ENCODE measurements at regions not wholly inside any gene's neighbourhood (a gene's known extent, or its start where the extent isn't known, plus 50 kb on each side); places are given as distances from the start of the nearest gene placed in this dataset.

DNA sequence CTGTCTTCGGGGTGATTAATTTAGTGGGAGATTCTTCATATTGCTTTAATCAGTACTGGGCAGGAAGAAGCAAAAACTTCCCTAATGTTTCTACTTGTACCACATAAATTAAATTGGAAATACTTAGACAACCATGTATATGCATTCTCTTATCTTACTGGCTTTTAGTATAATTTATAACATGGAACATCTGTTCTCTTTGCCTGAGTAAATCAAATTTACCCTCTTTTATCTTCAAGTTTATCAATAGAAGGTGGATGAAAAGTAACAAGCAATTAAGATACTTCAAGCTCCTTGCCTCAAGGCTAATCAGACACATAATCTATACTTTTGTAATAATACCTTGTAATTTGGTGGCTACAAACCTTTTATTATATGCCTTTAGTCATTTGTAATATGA is 274.4 kb upstream of the ARX start:
- DNase-seq = no peak
- Mint-ChIP-seq H3K36me3 (no peaks in the 10 kb centered on the region), H3K27me3 (no peaks in the 10 kb centered on the region), H3K27ac (no peak overlapping the region), H3K4me1 (no peaks in the 10 kb centered on the region), H3K4me3 (no peak overlapping the region), H3K9me3 (peaks cover 0 to 3% (median 0%) of the 10 kb centered on the region in 7 donors)
- ATAC-seq (ENCODE audit: low read depth in 2 of 2) = no peak

- DNase-seq = no peak
- no peak for ATAC-seq (ENCODE audit: low read depth in 2 of 2)
- peak overlapping the region in 1 of 8 donors; percentile 25 for H3K4me3 Mint-ChIP-seq
- H3K4me1 Mint-ChIP-seq = no peaks in the 10 kb centered on the region
- H3K27ac Mint-ChIP-seq = no peak overlapping the region
- peaks cover 0 to 6% (median 0%) of the 10 kb centered on the region in 7 donors for H3K9me3 Mint-ChIP-seq
- H3K27me3 Mint-ChIP-seq = no peaks in the 10 kb centered on the region
- H3K36me3 Mint-ChIP-seq = no peaks in the 10 kb centered on the region
These were observed 272.9 kb upstream of the ARX start for GRCh38 chrX:25288676-25289075.

DNA sequence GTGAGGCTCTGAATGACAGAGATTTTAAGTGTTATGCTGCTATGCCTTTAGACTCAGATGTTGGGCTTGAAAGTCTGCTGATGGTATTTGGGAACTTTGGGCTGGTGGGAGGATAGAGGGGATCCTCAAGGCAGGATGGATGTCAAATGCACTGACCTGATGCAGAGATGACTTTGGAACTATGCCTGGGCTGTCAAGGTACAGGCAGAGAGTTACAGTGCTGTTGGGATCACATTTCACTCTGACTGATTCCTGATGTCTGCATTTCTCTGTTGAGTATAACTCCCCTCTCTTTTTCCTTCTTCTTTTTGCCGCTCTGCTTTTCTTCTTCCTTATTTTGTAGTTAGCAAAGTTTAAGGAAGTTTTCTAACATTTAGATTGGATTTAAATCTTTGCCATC is 271.8 kb upstream of the ARX start:
- Mint-ChIP-seq H3K27ac (no peak overlapping the region), H3K27me3 (no peaks in the 10 kb centered on the region), H3K9me3 (peaks cover 0 to 9% (median 0%) of the 10 kb centered on the region in 7 donors), H3K36me3 (no peaks in the 10 kb centered on the region), H3K4me3 (no peak overlapping the region), H3K4me1 (no peaks in the 10 kb centered on the region)
- ATAC-seq (ENCODE audit: low read depth in 2 of 2) (no peak), DNase-seq (no peak)

- ATAC-seq (ENCODE audit: low read depth in 2 of 2) (no peak), DNase-seq (no peak)
- no peaks in the 10 kb centered on the region for H3K27me3 Mint-ChIP-seq
- no peak overlapping the region for H3K4me3 Mint-ChIP-seq
- H3K4me1 Mint-ChIP-seq = no peaks in the 10 kb centered on the region
- H3K27ac Mint-ChIP-seq = no peak overlapping the region
- peaks cover 0 to 9% (median 0%) of the 10 kb centered on the region in 7 donors for H3K9me3 Mint-ChIP-seq
- no peaks in the 10 kb centered on the region for H3K36me3 Mint-ChIP-seq
These were observed 269.8 kb upstream of the ARX start for GRCh38 chrX:25285598-25285997.

DNA sequence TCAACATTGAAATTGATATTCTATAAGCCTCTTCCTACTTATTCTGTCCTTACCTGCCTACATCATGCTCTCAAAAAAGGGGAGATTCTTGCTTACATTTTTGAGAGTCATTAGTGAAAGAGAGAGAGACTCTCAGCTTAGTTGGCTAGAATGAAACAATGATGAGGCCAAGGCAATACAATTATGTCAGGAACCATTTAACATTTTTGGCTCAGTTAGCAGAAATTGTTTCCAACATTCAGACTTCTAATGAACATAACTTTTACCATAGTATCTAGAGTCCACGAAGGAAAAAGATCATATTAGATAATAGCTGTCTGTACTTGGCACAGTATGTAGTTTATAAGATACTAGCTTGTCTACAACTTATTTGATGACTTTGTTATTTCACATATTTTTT is 263.7 kb upstream of the ARX start:
- Mint-ChIP-seq H3K27me3 (no peaks in the 10 kb centered on the region), H3K4me1 (no peaks in the 10 kb centered on the region), H3K9me3 (peaks cover 0 to 7% (median 0%) of the 10 kb centered on the region in 7 donors), H3K36me3 (no peaks in the 10 kb centered on the region), H3K27ac (no peak overlapping the region), H3K4me3 (no peak overlapping the region)
- ATAC-seq (ENCODE audit: low read depth in 2 of 2) = no peak
- no peak for DNase-seq

GRCh38 chrX:25278341-25278740 is 262.6 kb upstream of the ARX start:
- Mint-ChIP-seq H3K36me3 (no peaks in the 10 kb centered on the region), H3K27ac (no peak overlapping the region), H3K27me3 (no peaks in the 10 kb centered on the region), H3K4me1 (no peaks in the 10 kb centered on the region), H3K4me3 (no peak overlapping the region), H3K9me3 (peaks cover 0 to 5% (median 0%) of the 10 kb centered on the region in 7 donors)
- ATAC-seq (ENCODE audit: low read depth in 2 of 2) (no peak), DNase-seq (no peak)

- H3K27me3 Mint-ChIP-seq = no peaks in the 10 kb centered on the region
These were observed 261.8 kb upstream of the ARX start for GRCh38 chrX:25277574-25277973.

GRCh38 chrX:25275159-25275558 is 259.4 kb upstream of the ARX start:
- no peak for DNase-seq
- Mint-ChIP-seq H3K36me3 (no peaks in the 10 kb centered on the region), H3K4me3 (no peak overlapping the region), H3K4me1 (no peaks in the 10 kb centered on the region), H3K27ac (no peak overlapping the region), H3K27me3 (no peaks in the 10 kb centered on the region), H3K9me3 (peaks cover 0 to 6% (median 0%) of the 10 kb centered on the region in 7 donors)
- no peak for ATAC-seq (ENCODE audit: low read depth in 2 of 2)

More at GRCh38 chrX:25277574-25277973, 261.8 kb upstream of the ARX start:
- no peak for ATAC-seq (ENCODE audit: low read depth in 2 of 2)
- Mint-ChIP-seq H3K9me3 (peaks cover 0 to 5% (median 0%) of the 10 kb centered on the region in 7 donors), H3K36me3 (no peaks in the 10 kb centered on the region), H3K4me3 (no peak overlapping the region), H3K27ac (no peak overlapping the region), H3K4me1 (no peaks in the 10 kb centered on the region)
- DNase-seq = no peak

DNA sequence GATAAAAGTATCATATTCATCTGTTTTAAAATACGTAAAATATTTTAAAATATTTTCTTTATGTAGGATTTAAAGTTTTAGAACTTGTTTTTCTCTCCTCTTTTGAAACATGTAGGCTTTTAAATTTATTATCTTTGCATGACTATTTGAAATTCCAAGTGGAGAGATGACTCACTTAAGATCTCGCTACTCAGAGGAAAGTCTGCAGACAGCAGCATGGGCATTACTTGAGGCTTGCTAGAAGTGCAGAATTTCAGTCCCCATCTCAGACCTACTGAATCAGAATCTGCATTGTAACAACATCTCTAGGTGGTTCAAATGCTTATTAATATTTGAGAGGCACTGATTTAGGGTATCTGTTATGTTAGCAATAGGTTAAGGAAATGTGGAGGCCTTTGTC is 225.7 kb upstream of the ARX start:
- Mint-ChIP-seq H3K36me3 (no peaks in the 10 kb centered on the region), H3K4me1 (no peaks in the 10 kb centered on the region), H3K27ac (no peak overlapping the region), H3K4me3 (no peak overlapping the region), H3K9me3 (peaks cover 0 to 2% (median 0%) of the 10 kb centered on the region in 7 donors), H3K27me3 (no peaks in the 10 kb centered on the region)
- no peak for ATAC-seq (ENCODE audit: low read depth in 2 of 2)
- DNase-seq = no peak

DNA sequence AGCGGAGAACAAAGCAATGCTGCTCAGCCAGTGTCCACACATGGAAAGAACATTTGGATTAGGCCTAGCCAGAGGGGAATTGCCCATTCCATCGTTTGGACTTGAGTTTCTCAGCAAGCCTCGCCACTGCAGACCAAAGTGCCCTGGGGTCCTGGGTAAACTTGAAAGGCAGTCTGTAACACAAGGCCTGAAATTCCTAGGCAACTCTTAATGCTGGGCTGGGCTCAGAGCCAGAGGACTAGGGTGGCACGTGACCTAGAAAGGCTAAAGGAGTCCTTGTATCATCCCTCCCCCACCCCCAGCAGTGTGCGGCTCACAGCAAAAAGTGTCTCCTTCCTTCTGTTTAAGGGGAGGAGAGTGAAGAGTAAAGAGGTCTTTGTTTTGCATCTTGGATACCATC is 210.4 kb upstream of the ARX start:
- H3K36me3 Mint-ChIP-seq = no peaks in the 10 kb centered on the region
- no peak overlapping the region for H3K27ac Mint-ChIP-seq
- H3K4me3 Mint-ChIP-seq = no peak overlapping the region
- H3K27me3 Mint-ChIP-seq = no peaks in the 10 kb centered on the region
- H3K9me3 Mint-ChIP-seq = peaks cover 0 to 10% (median 3%) of the 10 kb centered on the region in 7 donors
- no peaks in the 10 kb centered on the region for H3K4me1 Mint-ChIP-seq
- ATAC-seq (ENCODE audit: low read depth in 2 of 2) = no peak
- no peak for DNase-seq

DNA sequence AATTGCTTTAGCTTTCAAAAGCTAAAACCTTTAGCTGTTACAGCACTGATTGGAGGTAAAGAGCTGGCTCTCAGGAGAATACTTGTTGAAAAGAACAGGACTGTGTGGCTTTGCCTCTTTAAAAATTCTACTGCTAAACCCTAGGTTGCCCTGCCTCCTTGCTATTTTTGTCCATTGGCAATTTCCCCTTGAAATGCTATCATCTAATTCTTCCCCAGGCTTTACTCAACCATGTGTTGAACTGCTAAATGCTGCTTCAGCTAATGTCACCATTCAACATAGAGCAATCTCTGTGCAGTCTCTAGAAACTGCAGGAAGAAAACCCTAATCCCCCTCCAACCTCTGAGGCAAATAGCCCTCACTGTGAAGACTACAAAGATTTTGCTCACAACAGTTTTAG is 203.7 kb upstream of the ARX start:
- ATAC-seq (ENCODE audit: low read depth in 2 of 2) (no peak), DNase-seq (no peak)
- Mint-ChIP-seq H3K36me3 (no peaks in the 10 kb centered on the region), H3K4me1 (no peaks in the 10 kb centered on the region), H3K9me3 (peaks cover 0 to 11% (median 0%) of the 10 kb centered on the region in 7 donors), H3K27me3 (peaks cover 0 to 7% (median 0%) of the 10 kb centered on the region in 3 donors), H3K4me3 (no peak overlapping the region), H3K27ac (no peak overlapping the region)

GRCh38 chrX:25213611-25214010 is 197.8 kb upstream of the ARX start:
- H3K9me3 Mint-ChIP-seq = peaks cover 0 to 7% (median 2%) of the 10 kb centered on the region in 7 donors
- H3K4me1 Mint-ChIP-seq = no peaks in the 10 kb centered on the region
- H3K36me3 Mint-ChIP-seq = no peaks in the 10 kb centered on the region
- no peak overlapping the region for H3K27ac Mint-ChIP-seq
- H3K4me3 Mint-ChIP-seq = no peak overlapping the region
- ATAC-seq (ENCODE audit: low read depth in 2 of 2) = no peak
- H3K27me3 Mint-ChIP-seq = peaks cover 0 to 7% (median 0%) of the 10 kb centered on the region in 3 donors
- DNase-seq = no peak

DNA sequence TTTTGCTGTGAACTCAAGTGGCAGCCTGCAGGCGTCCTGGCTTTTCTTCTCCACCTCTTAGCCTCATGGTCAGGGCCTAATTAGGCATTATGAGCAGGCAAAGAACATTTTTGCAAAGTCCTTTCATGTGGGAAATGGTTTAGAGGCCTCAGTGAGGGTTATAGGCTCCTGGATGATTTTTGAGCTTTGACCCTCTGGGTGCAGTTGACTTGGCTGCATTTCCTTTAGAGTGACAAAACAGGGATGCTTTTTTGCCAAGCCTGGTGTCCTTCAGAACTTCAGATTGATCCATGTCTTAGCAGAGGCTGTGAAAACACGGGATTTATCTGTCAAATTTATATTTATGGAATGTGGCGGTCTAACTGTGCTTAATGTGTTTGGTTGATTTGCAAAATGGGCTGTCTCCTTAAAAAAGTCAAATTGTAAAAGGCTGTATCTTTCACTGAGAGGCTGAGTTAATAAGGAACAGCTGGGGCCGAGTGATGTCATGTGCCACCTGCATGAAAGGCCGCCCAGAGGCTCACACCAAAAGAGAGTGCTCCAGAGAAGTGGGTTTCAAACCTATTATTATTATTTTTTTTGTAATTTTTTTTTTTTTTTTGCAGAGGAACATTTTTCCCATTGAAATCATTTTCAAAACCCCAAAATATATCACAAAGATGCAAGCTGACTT is 192.2 kb upstream of the ARX start:
- Mint-ChIP-seq H3K9me3 (peaks cover 0 to 6% (median 1%) of the 10 kb centered on the region in 7 donors), H3K4me3 (no peak overlapping the region), H3K27ac (no peak overlapping the region), H3K27me3 (no peaks in the 10 kb centered on the region), H3K4me1 (no peaks in the 10 kb centered on the region), H3K36me3 (no peaks in the 10 kb centered on the region)
- DNase-seq (no peak), ATAC-seq (ENCODE audit: low read depth in 2 of 2) (no peak)

- no peak for DNase-seq
- Mint-ChIP-seq H3K4me1 (no peaks in the 10 kb centered on the region), H3K4me3 (no peak overlapping the region), H3K27ac (no peak overlapping the region), H3K27me3 (no peaks in the 10 kb centered on the region), H3K36me3 (no peaks in the 10 kb centered on the region), H3K9me3 (peaks cover 0 to 6% (median 0%) of the 10 kb centered on the region in 7 donors)
- ATAC-seq (ENCODE audit: low read depth in 2 of 2) = no peak
These were observed 191.0 kb upstream of the ARX start for GRCh38 chrX:25206778-25207177.

- Mint-ChIP-seq H3K27ac (no peak overlapping the region), H3K27me3 (no peaks in the 10 kb centered on the region), H3K9me3 (peaks cover 0 to 6% (median 0%) of the 10 kb centered on the region in 7 donors), H3K36me3 (no peaks in the 10 kb centered on the region), H3K4me3 (no peak overlapping the region), H3K4me1 (no peaks in the 10 kb centered on the region)
- DNase-seq = no peak
- ATAC-seq (ENCODE audit: low read depth in 2 of 2) = no peak
These were observed 188.4 kb upstream of the ARX start for GRCh38 chrX:25204182-25204581.
